ENCODE measurements at regions not wholly inside any gene's neighbourhood (a gene's known extent, or its start where the extent isn't known, plus 50 kb on each side); places are given as distances from the start of the nearest gene placed in this dataset.

DNA sequence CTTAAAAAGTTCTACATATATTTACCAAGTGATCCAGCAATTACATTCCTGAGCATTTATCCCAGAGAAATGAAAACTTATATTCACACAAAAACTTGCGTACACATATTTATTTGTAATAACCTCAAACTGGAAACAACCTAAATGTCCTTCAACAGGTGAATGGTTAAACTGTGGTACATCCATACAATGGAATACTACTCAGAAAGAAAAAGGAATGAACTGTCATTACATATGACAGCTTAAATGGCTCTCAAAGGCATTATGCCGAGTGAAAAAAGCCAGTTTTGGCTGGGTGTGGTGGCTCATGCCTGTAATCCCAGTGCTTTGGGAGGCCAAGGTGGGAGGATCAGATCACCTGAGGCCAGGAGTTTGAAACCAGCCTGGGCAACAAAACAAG, 79.1 kb upstream of the DYNC1I2 start:
- Histone ChIP-seq H3K27ac (ENCODE audit: low read depth, low read length) (no peak overlapping the region), H3K9me3 (ENCODE audit: low read length) (no peaks in the 10 kb centered on the region), H3K36me3 (ENCODE audit: insufficient read depth, low read length) (no peaks in the 10 kb centered on the region), H3K4me3 (ENCODE audit: low read length) (no peak overlapping the region), H3K27me3 (ENCODE audit: insufficient read depth, low read length, poor library complexity, severe bottlenecking) (no peaks in the 10 kb centered on the region), H3K4me1 (ENCODE audit: insufficient read depth, low read length) (no peaks in the 10 kb centered on the region)
- Mint-ChIP-seq H3K27me3 (peaks cover 5 to 41% of the 10 kb centered on the region in 2 donors), H3K9me3 (peaks cover 0 to 2% (median 0%) of the 10 kb centered on the region in 5 donors), H3K4me3 (no peak overlapping the region), H3K36me3 (peaks cover 0 to 4% (median 0%) of the 10 kb centered on the region in 3 donors), H3K4me1 (no peaks in the 10 kb centered on the region), H3K27ac (no peak overlapping the region)
- ChIA-PET CTCF (interaction anchor here (1.4 kb wide), 1 partner anchor 9 kb away, joined by 4 read pairs; no protein-coding TSS in a partner anchor), POLR2A (no interaction called here)
- no peak for DNase-seq

GRCh38 chr2:171610824-171611223, 76.4 kb upstream of the DYNC1I2 start:
- Histone ChIP-seq H3K4me3 (ENCODE audit: low read length) (no peak overlapping the region), H3K9me3 (ENCODE audit: low read length) (no peaks in the 10 kb centered on the region), H3K27ac (ENCODE audit: low read depth, low read length) (no peak overlapping the region), H3K4me1 (ENCODE audit: insufficient read depth, low read length) (no peaks in the 10 kb centered on the region), H3K27me3 (ENCODE audit: insufficient read depth, low read length, poor library complexity, severe bottlenecking) (no peaks in the 10 kb centered on the region), H3K36me3 (ENCODE audit: insufficient read depth, low read length) (no peaks in the 10 kb centered on the region)
- no peak for DNase-seq
- H3K27me3 Mint-ChIP-seq = peaks cover 2 to 28% of the 10 kb centered on the region in 2 donors
- H3K36me3 Mint-ChIP-seq = peaks cover 0 to 4% (median 0%) of the 10 kb centered on the region in 3 donors
- H3K4me1 Mint-ChIP-seq = no peaks in the 10 kb centered on the region
- H3K4me3 Mint-ChIP-seq = no peak overlapping the region
- H3K9me3 Mint-ChIP-seq = peaks cover 0 to 2% (median 0%) of the 10 kb centered on the region in 5 donors
- CTCF ChIA-PET = no interaction called here
- no peak overlapping the region for H3K27ac Mint-ChIP-seq
- POLR2A ChIA-PET = no interaction called here

DNA sequence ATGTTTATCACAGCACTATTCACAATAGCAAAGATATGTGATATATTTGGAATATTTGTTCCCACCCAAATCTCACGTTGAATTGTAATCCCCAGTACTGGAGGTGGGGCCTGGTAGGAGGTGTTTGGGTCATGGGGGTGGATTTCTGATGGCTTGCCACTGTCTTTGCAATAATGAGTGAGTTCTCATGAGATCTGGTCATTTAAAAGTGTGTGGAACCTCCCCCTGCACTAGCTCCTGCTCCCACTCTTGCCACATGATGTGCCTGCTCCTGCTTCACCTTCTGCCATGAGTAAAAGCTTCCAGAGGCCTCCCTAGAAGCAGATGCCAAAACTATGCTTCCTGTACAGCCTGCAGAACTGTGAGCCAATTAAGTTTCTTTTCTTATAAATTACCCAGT, 72.2 kb upstream of the DYNC1I2 start:
- no peak overlapping the region for H3K4me3 ChIP-seq (ENCODE audit: low read length)
- no peaks in the 10 kb centered on the region for H3K36me3 ChIP-seq (ENCODE audit: insufficient read depth, low read length)
- H3K4me1 Mint-ChIP-seq = no peaks in the 10 kb centered on the region
- ChIA-PET POLR2A (no interaction called here), CTCF (no interaction called here)
- no peaks in the 10 kb centered on the region for H3K27me3 ChIP-seq (ENCODE audit: insufficient read depth, low read length, poor library complexity, severe bottlenecking)
- no peaks in the 10 kb centered on the region for H3K9me3 ChIP-seq (ENCODE audit: low read length)
- no peak for DNase-seq
- H3K27ac ChIP-seq (ENCODE audit: low read depth, low read length) = no peak overlapping the region
- no peak overlapping the region for H3K27ac Mint-ChIP-seq
- H3K36me3 Mint-ChIP-seq = peaks cover 0 to 4% (median 0%) of the 10 kb centered on the region in 3 donors
- peaks cover 2 to 6% of the 10 kb centered on the region in 2 donors for H3K27me3 Mint-ChIP-seq
- H3K9me3 Mint-ChIP-seq = peaks cover 0 to 2% (median 0%) of the 10 kb centered on the region in 5 donors
- H3K4me1 ChIP-seq (ENCODE audit: insufficient read depth, low read length) = no peaks in the 10 kb centered on the region
- no peak overlapping the region for H3K4me3 Mint-ChIP-seq

GRCh38 chr2:171617981-171618380, 69.3 kb upstream of the DYNC1I2 start:
- no peaks in the 10 kb centered on the region for H3K36me3 ChIP-seq (ENCODE audit: insufficient read depth, low read length)
- H3K9me3 ChIP-seq (ENCODE audit: low read length) = no peaks in the 10 kb centered on the region
- Mint-ChIP-seq H3K27me3 (peaks cover 2 to 6% of the 10 kb centered on the region in 2 donors), H3K36me3 (no peaks in the 10 kb centered on the region), H3K9me3 (no peaks in the 10 kb centered on the region), H3K4me3 (no peak overlapping the region), H3K27ac (no peak overlapping the region), H3K4me1 (no peaks in the 10 kb centered on the region)
- no peaks in the 10 kb centered on the region for H3K4me1 ChIP-seq (ENCODE audit: insufficient read depth, low read length)
- CTCF ChIA-PET = no interaction called here
- H3K4me3 ChIP-seq (ENCODE audit: low read length) = no peak overlapping the region
- DNase-seq = no peak
- POLR2A ChIA-PET = no interaction called here
- H3K27me3 ChIP-seq (ENCODE audit: insufficient read depth, low read length, poor library complexity, severe bottlenecking) = no peaks in the 10 kb centered on the region
- H3K27ac ChIP-seq (ENCODE audit: low read depth, low read length) = no peak overlapping the region

- H3K4me1 Mint-ChIP-seq = no peaks in the 10 kb centered on the region
- POLR2A ChIA-PET = no interaction called here
- CTCF ChIA-PET = no interaction called here
- no peaks in the 10 kb centered on the region for H3K36me3 Mint-ChIP-seq
- Histone ChIP-seq H3K9me3 (ENCODE audit: low read length) (no peaks in the 10 kb centered on the region), H3K36me3 (ENCODE audit: insufficient read depth, low read length) (no peaks in the 10 kb centered on the region), H3K27ac (ENCODE audit: low read depth, low read length) (no peak overlapping the region), H3K27me3 (ENCODE audit: insufficient read depth, low read length, poor library complexity, severe bottlenecking) (no peaks in the 10 kb centered on the region), H3K4me1 (ENCODE audit: insufficient read depth, low read length) (no peaks in the 10 kb centered on the region), H3K4me3 (ENCODE audit: low read length) (no peak overlapping the region)
- H3K4me3 Mint-ChIP-seq = no peak overlapping the region
- H3K27me3 Mint-ChIP-seq = peaks cover 11 to 38% of the 10 kb centered on the region in 2 donors
- no peak overlapping the region for H3K27ac Mint-ChIP-seq
- no peak for DNase-seq
- H3K9me3 Mint-ChIP-seq = peaks cover 0 to 11% (median 4%) of the 10 kb centered on the region in 5 donors
Measured at GRCh38 chr2:171625006-171625405, 62.3 kb upstream of the DYNC1I2 start.

GRCh38 chr2:171626949-171627348, 60.3 kb upstream of the DYNC1I2 start:
- H3K27me3 ChIP-seq (ENCODE audit: insufficient read depth, low read length, poor library complexity, severe bottlenecking) = no peaks in the 10 kb centered on the region
- H3K4me1 ChIP-seq (ENCODE audit: insufficient read depth, low read length) = no peaks in the 10 kb centered on the region
- peaks cover 17 to 29% (median 23%) of the 10 kb centered on the region in 5 donors for H3K9me3 Mint-ChIP-seq
- H3K4me3 ChIP-seq (ENCODE audit: low read length) = no peak overlapping the region
- no peaks in the 10 kb centered on the region for H3K4me1 Mint-ChIP-seq
- H3K27me3 Mint-ChIP-seq = peaks cover 11 to 41% of the 10 kb centered on the region in 2 donors
- H3K36me3 ChIP-seq (ENCODE audit: insufficient read depth, low read length) = no peaks in the 10 kb centered on the region
- peaks cover 1 to 11% (median 4%) of the 10 kb centered on the region in 3 donors for H3K36me3 Mint-ChIP-seq
- no peak for DNase-seq
- no peak overlapping the region for H3K27ac ChIP-seq (ENCODE audit: low read depth, low read length)
- no peaks in the 10 kb centered on the region for H3K9me3 ChIP-seq (ENCODE audit: low read length)
- no peak overlapping the region for H3K4me3 Mint-ChIP-seq
- ChIA-PET CTCF (interaction anchor here (1.3 kb wide), 1 partner anchor 15 kb away, joined by 3 read pairs; no protein-coding TSS in a partner anchor), POLR2A (interaction anchor here (0.6 kb wide), 1 partner anchor 480 kb away, joined by 4 read pairs; no protein-coding TSS in a partner anchor)
- H3K27ac Mint-ChIP-seq = no peak overlapping the region

GRCh38 chr2:171627412-171627811, 59.9 kb upstream of the DYNC1I2 start:
- no peaks in the 10 kb centered on the region for H3K4me1 ChIP-seq (ENCODE audit: insufficient read depth, low read length)
- H3K4me3 Mint-ChIP-seq = no peak overlapping the region
- ChIA-PET CTCF (interaction anchor here (1.3 kb wide), 1 partner anchor 15 kb away, joined by 3 read pairs; no protein-coding TSS in a partner anchor), POLR2A (interaction anchor here (0.6 kb wide), 1 partner anchor 479 kb away, joined by 4 read pairs; no protein-coding TSS in a partner anchor)
- no peaks in the 10 kb centered on the region for H3K36me3 ChIP-seq (ENCODE audit: insufficient read depth, low read length)
- H3K36me3 Mint-ChIP-seq = peaks cover 1 to 11% (median 4%) of the 10 kb centered on the region in 3 donors
- no peak overlapping the region for H3K27ac Mint-ChIP-seq
- H3K9me3 Mint-ChIP-seq = peaks cover 17 to 34% (median 24%) of the 10 kb centered on the region in 5 donors
- H3K4me1 Mint-ChIP-seq = no peaks in the 10 kb centered on the region
- no peak overlapping the region for H3K27ac ChIP-seq (ENCODE audit: low read depth, low read length)
- H3K27me3 Mint-ChIP-seq = peaks cover 11 to 41% of the 10 kb centered on the region in 2 donors
- DNase-seq = no peak
- H3K4me3 ChIP-seq (ENCODE audit: low read length) = no peak overlapping the region
- H3K27me3 ChIP-seq (ENCODE audit: insufficient read depth, low read length, poor library complexity, severe bottlenecking) = no peaks in the 10 kb centered on the region
- H3K9me3 ChIP-seq (ENCODE audit: low read length) = no peaks in the 10 kb centered on the region

- Mint-ChIP-seq H3K27ac (no peak overlapping the region), H3K4me1 (no peaks in the 10 kb centered on the region), H3K27me3 (peaks cover 11 to 28% of the 10 kb centered on the region in 2 donors), H3K4me3 (no peak overlapping the region), H3K36me3 (peaks cover 1 to 11% (median 4%) of the 10 kb centered on the region in 3 donors), H3K9me3 (peaks cover 17 to 42% (median 28%) of the 10 kb centered on the region in 5 donors)
- ChIA-PET CTCF (no interaction called here), POLR2A (no interaction called here)
- Histone ChIP-seq H3K4me1 (ENCODE audit: insufficient read depth, low read length) (no peaks in the 10 kb centered on the region), H3K36me3 (ENCODE audit: insufficient read depth, low read length) (no peaks in the 10 kb centered on the region), H3K27me3 (ENCODE audit: insufficient read depth, low read length, poor library complexity, severe bottlenecking) (no peaks in the 10 kb centered on the region), H3K27ac (ENCODE audit: low read depth, low read length) (no peak overlapping the region), H3K4me3 (ENCODE audit: low read length) (no peak overlapping the region), H3K9me3 (ENCODE audit: low read length) (no peaks in the 10 kb centered on the region)
- no peak for DNase-seq
Measured at GRCh38 chr2:171629113-171629512, 58.2 kb upstream of the DYNC1I2 start.
